ENCODE measurements at regions not wholly inside any gene's neighbourhood (a gene's known extent, or its start where the extent isn't known, plus 50 kb on each side); places are given as distances from the start of the nearest gene placed in this dataset.

DNA sequence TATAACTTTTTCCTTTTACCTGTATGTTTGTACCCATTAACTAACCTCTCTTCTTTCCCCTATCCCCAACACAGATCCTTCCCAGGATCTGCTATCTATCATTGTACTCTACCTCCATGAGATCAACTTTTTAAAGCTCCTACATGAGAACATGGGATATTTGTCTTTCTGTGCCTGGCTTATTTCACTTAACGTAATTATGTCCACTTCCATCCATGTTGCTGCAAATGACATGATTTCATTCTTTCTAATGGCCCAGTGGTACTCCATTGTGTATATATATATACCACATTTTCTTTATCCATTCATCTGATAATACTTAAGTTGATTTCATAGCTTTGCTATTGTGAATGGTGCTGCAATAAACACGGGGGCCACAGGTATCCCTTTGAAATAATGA, 135.9 kb upstream of the THUMPD2 start:
- TF ChIP-seq, protein P1, sequence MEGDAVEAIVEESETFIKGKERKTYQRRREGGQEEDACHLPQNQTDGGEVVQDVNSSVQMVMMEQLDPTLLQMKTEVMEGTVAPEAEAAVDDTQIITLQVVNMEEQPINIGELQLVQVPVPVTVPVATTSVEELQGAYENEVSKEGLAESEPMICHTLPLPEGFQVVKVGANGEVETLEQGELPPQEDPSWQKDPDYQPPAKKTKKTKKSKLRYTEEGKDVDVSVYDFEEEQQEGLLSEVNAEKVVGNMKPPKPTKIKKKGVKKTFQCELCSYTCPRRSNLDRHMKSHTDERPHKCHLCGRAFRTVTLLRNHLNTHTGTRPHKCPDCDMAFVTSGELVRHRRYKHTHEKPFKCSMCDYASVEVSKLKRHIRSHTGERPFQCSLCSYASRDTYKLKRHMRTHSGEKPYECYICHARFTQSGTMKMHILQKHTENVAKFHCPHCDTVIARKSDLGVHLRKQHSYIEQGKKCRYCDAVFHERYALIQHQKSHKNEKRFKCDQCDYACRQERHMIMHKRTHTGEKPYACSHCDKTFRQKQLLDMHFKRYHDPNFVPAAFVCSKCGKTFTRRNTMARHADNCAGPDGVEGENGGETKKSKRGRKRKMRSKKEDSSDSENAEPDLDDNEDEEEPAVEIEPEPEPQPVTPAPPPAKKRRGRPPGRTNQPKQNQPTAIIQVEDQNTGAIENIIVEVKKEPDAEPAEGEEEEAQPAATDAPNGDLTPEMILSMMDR (IDR thresholded peaks at IDR 0.05; ENCODE audit: low read depth, low read length), result no peak
- TF ChIP-seq MYC (IDR thresholded peaks at IDR 0.05; ENCODE audit: low read depth, low read length) (no peak), POLR2A (IDR thresholded peaks at IDR 0.05; ENCODE audit: extremely low read depth, insufficient read length) (no peak)
- TF ChIP-seq, protein P2, sequence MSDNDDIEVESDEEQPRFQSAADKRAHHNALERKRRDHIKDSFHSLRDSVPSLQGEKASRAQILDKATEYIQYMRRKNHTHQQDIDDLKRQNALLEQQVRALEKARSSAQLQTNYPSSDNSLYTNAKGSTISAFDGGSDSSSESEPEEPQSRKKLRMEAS (IDR thresholded peaks at IDR 0.05; ENCODE audit: low read depth, low read length), result no peak

Measured in NB4 (cell line).